RCC 7860 (cell line): ENCODE measurements at regions not wholly inside any gene's neighbourhood (a gene's known extent, or its start where the extent isn't known, plus 50 kb on each side); places are given as distances from the start of the nearest gene placed in this dataset.

Experiments used
- DNase-seq: peaks from one replicate; pipeline ENCODE4 v3.0.0-alpha.2; 2015; ENCODE audit warnings: low spot score
- FAIRE-seq: peaks from 2 replicates; lab custom pipeline; 2012; peaks lifted over from hg19 to GRCh38; lab: Jason Lieb, UNC

DNA sequence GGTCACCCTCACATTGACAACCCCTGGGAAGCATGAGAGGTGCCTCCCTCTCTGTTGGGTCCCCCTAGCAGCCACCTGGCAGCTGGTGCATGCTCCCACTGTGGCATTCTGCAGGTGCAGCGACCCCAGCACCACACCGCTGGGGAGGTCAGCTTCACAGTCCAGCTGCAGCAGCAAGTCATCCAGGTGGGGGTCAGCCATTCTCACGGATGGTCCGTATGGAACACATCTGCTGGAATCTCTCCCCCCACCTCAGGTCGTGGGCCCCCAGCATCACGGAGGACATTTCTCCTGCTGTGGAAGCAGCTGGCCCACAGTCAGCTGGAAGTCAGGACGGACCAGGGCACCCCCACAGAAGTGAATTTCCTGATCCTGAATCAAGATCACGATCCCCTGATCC, 201.3 kb downstream of the COG6 start:
- FAIRE-seq (no peak), DNase-seq (no peak)

DNA sequence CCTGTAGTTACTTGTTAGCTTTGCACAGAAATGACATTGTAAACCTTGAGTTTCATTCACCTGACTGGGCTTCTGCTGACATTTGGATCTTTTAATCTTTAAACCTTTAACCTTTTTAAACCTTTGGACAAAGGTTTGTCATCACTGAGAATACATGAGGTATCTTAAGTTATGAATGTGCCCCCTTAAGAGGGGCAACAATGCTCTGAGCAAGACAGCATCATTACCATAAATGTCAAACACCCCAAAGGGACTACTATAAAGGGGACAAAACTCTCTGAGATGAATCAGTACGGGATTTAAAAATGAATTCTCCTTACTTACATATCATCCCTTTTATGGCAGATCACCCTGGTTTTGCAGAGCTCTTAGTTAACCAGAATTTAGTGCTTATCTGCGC, 203.3 kb downstream of the COG6 start:
- FAIRE-seq = no peak
- DNase-seq = no peak

GRCh38 chr13:39859898-39860297, 204.4 kb downstream of the COG6 start:
- DNase-seq = no peak
- FAIRE-seq = no peak

- DNase-seq (no peak), FAIRE-seq (no peak)
Measured at GRCh38 chr13:39862900-39863299, 207.4 kb downstream of the COG6 start.

DNA sequence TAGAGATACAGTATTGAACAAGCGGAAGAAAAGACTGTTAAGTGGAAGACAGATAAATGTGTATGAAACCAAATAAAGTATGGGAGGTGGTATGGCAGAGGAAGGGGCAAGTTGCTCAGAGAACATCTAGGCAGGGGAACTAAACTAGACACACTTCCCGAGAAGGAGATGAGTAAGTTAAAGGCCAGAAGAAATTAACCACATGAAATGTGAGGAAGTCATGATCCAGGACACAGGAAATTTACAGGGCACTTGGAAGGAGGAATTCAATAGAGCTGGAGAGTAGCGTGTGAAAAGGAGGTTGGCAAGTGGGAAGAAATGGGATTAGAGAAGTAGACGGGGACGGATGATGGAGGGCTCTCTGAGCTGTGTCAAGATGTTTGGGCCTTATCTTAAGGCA, 208.8 kb downstream of the COG6 start:
- DNase-seq (no peak), FAIRE-seq (no peak)

DNA sequence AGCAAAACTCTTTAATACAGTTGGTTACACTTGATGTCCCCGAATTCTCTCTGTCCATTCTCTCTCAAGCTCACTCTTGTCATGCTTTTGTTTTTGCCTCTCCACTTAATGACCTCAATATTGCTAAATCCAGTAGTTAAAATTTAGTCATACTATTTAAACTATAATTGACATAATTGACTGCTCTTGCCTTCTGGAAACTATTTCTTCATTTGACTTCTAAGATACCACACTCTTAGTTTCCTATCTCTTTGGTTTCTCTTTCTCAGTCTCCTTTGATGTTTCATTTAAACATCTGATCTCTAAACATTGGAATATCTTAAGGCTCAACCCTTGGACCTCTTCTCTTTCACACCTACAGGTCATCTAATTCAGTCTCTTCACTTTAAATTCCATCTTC, 211.3 kb downstream of the COG6 start:
- FAIRE-seq (no peak), DNase-seq (no peak)

GRCh38 chr13:39867807-39868206, 212.3 kb downstream of the COG6 start:
- no peak for DNase-seq
- FAIRE-seq = no peak

DNA sequence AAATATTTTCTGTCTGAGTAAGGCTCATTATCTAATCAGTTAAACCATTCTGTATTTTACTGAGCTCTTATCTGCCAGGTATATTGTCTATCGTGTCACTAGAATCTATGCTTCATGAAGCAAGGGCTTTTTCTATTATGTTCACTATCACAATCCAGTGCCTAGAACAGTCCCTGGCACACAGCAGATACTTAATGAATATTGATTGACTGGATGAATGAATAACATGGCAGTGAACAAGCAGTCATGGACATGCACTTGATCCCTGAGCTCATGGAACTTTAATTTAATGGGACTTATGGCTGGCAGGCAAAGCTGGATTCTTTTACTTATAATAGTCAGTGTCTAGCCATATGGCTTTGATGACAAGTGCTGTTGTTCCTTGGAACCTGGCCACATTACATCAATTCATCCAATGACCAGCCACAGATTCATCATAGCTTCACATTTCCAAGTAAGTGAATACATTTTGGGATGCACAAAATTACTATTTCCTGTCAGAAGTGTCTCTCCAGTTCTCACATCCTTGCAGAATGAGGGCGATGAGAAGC, 214.8 kb downstream of the COG6 start:
- no peak for FAIRE-seq
- DNase-seq = no peak

GRCh38 chr13:39874331-39875053, 219.0 kb downstream of the COG6 start:
- no peak for FAIRE-seq
- DNase-seq = no peak

DNA sequence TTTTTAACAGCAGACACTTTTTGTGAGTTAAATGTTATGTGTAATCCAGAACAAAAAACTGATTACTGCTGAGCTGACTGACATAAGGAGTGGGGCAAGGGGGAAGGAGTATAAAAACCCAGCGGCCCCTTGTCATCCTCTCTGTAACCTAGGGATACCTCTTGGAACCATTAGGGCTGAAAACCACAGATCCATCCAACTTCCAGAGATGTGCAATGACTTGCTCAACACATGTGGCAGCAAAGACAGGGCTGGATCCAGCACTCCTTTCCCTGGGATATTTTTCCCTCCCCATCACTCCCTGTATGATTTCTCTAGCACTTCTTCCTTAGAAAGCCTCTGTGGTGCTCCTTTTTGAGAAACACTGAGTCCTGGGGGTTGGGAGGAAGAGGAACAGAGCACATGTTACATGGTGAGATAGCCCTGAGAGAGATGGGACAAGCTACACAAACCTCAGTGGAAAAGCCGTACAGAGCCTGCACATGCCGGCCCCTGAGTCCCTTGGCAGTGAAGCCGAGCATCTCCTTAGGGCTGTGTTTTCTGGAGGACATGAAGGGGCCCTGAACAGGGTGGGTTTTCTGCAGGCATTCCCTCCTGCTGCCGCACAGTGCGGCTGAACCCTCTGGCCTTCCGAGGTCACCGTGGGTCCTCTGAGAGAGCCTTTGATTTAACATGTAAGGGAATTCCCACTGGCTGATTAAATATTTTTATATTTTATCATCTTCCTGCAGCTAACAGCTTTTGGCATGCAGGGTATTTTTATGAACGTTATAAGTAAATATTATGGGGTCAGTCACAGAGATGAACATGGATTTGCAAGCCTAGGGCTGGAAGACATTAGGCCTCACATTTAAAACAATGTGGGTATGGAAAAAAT, 219.9 kb downstream of the COG6 start:
- FAIRE-seq = no peak
- peak; percentile 63 for DNase-seq

DNA sequence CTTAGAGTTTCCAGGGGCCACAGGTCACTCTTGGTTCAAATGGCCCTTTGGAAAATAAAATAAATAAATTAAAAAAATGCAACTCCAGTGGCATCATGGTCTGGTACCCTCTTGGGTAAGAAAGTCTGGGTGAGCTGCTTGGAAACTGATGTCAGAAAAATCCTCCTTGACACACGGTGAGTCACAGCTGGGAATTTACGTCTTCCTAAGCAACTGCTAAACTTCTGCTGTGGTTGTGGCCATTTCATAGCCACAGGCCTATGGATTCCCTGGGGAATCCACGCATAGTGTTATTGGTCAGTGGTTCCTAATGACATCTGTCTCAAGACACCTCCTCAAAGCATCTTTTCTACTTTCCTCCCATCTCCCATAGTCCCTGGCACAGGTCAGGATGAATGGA, 220.8 kb downstream of the COG6 start:
- DNase-seq (peak; percentile 93), FAIRE-seq (peak; percentile 83)

- DNase-seq (no peak), FAIRE-seq (no peak)
Measured at GRCh38 chr13:39877134-39877533, 221.7 kb downstream of the COG6 start.

DNA sequence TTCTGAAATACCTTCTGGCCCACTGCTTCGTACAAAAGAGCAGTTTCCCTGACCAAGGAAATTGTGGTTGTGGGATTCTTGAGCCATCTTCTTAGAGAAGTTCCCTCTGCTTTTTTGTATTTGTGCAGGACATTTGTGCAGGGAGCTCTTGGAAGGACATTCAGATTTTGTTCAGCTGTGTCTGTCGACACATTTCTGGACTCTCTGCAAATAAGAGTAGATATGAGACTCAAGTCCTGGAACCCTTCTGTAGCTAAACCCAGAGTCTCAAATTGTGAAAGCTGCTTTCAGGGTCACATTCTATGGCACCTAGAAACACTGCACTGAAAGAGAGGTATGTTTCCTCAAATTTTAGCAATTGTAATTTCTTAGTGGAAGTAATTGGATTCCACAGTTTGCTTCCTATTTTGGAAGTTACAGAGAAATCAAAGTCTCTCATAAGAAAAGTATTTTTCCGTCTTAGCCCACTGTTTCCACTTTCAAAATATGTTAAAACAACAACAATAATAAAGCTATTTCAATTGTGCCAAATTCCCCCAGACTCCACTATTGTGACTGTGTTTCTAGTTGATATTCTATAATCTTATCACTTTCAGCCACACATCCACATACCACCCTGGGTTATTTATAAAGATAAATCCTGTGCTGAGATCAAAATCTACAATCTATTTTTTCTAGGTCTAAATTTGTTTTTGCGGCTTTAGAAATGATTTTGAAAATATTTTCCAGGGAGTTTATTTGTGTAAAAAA, 224.0 kb downstream of the COG6 start:
- FAIRE-seq (no peak), DNase-seq (no peak)

- DNase-seq = no peak
- FAIRE-seq = no peak
Measured at GRCh38 chr13:39881383-39881782, 225.9 kb downstream of the COG6 start.

DNA sequence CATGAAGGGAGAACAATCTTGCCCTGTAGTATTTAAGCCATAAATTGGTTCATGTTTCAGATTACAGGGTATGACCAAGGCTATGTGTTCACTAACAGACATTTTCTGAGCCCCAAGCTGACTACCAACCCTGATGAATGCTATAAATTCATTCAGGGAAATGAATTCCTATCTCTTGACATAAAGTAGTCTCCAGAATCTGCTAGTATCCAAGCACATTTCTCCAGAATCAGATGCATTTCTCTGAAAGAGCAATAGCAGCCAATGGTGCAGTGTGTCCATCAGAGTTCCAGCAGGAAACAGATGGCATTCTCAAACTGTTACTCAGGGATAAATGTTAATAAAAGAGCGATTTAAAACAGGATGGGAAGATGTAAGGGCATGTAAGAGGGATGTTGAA, 226.4 kb downstream of the COG6 start:
- FAIRE-seq (no peak), DNase-seq (no peak)

DNA sequence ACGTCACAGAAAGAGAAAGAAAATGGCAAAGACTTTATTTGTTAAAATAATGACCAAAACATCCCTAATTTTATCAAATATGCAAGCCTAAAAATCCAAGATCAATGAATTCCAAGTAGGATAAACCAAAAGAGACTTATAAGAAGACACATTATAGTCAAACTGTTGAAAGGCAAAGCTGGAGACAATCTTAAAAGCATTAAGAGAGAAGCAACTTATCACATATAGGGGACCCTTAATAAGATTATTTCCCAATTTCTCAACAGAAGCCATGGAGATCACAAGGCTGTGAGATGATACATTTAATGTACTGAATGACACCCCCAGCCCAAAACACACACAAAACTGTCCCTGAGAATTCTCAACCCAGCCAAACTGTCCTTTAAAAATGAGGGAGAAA, 228.7 kb downstream of the COG6 start:
- FAIRE-seq (no peak), DNase-seq (no peak)

GRCh38 chr13:39886336-39886735, 230.9 kb downstream of the COG6 start:
- no peak for FAIRE-seq
- DNase-seq = no peak

DNA sequence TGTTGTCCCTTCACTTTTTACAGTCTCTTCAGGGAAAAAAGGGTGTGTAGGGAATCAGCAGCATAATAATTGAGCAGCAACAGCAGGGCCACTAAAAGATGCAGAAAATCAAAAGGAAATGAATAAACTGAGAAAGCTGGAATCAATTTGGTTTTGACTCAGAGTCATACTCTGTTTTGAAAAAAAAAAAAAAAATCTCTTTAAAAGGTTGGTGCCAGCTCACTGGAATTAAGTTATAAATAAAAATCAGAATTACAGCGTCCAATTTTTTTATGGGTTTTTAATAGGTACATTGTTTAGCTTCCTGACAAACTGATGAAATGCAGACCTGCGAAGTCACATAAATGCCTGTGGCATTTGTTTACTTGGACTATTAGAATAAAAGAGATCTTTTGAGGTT, 231.9 kb downstream of the COG6 start:
- FAIRE-seq (no peak), DNase-seq (no peak)

DNA sequence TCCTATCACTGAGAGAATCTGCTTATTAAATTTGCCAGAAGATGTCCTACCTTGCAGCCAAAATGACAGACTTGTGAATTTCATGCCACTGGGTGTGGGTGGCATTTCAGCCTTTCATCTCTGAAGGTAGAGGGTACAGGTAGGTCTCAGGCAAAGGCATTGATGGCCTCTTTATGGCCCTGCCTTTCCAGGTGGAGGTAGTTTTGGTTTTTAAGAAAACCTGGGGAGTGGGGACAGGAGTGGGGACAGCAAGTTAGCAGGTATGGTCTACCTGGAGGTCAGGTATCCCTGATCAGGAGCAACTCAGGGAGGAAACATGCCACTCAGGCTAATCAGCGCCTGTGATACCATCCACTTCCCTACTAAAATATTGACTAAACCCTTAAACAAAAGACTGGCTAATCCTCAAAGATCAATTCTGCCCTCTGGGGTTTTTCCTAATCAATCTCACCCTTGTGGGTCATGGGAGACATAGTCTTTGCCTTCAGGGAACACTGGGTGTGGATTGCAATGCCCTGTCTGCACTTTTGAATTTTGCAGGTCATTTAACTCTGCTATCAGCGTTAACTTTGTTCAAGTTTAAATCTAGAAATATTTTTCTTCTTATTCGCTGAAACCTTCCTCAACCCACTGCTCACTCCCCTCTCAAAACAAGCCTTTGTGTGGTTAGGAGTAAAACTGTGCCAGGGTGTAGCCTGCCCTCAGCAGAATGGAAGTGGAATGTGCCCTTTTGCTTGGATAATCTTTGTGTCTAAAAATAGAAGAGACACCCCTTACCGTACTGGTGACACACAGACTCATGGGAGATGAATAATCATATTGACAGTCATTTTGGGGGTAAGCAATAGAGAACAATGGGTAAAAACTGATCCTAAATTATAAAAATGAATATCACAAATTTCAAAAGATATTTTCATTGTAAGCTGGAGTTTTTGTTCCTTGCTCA, 233.7 kb downstream of the COG6 start:
- FAIRE-seq = no peak

DNA sequence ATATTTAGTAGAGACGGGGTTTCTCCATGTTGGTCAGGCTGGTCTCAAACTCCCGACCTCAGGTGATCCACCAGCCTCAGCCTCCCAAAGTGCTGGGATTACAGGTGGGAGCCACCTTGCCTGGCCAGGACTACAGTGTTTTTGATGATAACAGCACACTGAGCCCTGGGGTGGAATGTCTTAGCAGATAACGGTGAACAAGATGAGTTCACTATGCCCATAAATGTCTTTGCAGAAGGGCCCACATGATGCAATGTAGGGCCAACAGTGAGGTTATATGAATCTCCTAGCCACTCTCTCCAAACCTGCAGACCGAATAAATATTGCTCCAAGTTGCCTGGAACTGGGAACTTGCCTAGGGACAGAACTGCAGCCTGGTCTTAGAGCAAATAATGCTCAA, 235.1 kb downstream of the COG6 start:
- DNase-seq = no peak
- no peak for FAIRE-seq

More for the DNA sequence above, 233.7 kb downstream of the COG6 start:
- no peak for DNase-seq
